GM19043 (cell line): ENCODE measurements at regions not wholly inside any gene's neighbourhood (a gene's known extent, or its start where the extent isn't known, plus 50 kb on each side); places are given as distances from the start of the nearest gene placed in this dataset.
"Not testable (repeated sequence)": the region's sequence is repeated elsewhere in the genome, so short reads cannot be mapped to it uniquely, and the experiment has no call there.

Experiments
- ATAC-seq: cut with Tn5 transposase; IDR thresholded peaks from one replicate; pipeline ENCODE4 v1.9.1; 2021; ENCODE audit warnings: low read depth; ENCODE audit not compliant: unreplicated experiment

DNA sequence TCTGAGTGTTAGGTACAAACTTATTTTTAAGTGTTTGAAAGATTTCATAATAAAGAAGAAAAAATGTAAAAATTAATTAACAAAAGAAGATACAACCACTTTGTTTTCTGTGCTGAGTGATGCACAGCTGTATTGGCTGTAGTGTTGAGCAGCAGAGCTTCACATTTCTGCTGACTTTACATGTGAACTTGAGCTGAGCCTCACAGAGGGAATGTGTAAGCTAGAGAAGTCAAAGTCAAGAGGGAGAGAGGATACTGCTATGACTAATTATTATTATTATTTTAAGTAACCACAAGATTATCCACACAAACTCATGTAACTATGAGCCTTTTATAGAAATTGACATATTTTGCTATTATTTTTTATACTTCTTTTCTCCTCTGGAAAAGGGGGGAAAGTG lies 159.1 kb upstream of the ZSWIM2 start:
- no peak for ATAC-seq

DNA sequence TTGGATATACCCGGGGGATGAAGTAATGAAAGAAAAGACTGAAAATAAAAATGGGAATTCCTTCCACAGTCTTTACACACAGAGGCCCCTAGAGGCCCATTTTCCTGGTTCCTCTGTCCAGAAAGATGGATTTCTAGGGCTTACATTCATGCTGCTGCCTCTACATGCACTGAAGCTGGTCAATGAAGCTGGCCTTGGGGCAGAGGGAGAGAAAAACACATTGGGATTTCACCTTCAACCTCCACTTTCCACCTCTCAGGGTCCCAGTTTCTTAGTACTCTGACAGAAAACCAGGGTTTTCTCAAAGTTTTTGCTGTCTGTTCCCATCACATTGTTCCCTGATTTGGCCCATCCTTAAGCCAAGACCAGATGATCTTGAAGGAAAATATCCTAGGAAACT lies 154.6 kb upstream of the ZSWIM2 start:
- ATAC-seq, result no peak

DNA sequence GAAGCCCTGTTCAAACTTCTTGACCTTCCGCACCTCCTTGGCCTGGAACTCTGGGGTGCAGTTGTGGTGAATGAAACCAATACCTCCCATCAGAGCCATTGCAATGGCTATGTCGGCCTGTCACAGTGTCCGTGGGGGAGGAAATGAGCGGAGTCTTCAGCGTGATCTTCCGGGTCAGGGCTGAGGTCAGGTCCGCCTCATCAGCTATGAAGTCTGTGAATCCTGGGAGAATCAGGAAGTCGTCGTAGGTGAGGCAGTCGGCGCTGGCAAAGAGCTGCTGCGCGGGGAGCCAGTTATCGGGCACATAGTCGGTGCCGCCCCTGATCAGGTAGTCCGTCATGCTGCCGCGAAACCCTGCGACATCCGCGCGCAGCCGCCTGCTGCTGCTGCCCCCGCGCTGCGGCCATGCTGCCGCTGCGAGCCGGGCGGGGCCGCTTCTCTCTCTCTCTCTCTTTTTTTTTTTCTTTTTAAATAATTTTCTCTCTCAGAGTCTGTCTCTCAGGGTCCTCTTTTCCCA lies 154.1 kb upstream of the ZSWIM2 start:
- ATAC-seq, result no peak

DNA sequence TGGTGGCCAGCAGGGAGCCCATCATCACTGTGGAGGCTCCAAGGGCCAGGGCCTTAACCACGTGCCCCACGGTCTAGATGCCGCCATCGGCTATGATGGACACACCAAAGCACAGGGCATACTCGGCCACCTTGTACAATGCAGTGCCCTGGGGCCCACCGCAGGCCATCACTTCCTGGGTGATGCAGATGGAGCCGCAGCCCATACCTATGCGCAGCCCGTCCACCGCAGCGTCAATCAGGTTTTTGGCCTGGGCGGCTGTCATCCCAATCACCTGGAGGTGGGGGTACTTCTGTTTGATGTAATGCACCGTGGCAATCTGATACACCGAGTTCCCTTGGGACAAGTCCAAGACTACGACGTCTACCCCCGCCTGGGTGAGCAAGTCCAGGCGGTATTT lies 153.3 kb upstream of the ZSWIM2 start:
- no peak for ATAC-seq

DNA sequence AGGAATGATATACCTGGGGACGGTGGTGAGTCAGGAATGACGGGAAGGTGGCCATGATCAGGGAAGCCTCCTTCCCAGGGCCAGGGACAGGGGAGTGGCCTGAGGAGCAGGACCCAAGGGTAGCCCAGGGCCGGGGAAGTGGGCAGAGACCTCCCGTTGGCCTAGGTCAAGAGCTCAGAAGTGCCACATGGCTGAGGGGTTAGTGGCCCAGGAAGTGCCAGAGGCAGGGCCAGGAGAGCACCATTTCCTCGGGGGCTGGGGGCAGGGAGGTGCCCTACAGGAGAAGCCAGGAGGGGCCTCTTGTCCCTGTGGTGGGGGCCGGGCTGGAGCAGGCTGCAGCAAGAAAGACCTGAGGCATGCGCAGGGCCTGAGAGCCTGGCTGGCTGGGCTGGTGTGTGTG lies 152.3 kb upstream of the ZSWIM2 start:
- no peak for ATAC-seq

DNA sequence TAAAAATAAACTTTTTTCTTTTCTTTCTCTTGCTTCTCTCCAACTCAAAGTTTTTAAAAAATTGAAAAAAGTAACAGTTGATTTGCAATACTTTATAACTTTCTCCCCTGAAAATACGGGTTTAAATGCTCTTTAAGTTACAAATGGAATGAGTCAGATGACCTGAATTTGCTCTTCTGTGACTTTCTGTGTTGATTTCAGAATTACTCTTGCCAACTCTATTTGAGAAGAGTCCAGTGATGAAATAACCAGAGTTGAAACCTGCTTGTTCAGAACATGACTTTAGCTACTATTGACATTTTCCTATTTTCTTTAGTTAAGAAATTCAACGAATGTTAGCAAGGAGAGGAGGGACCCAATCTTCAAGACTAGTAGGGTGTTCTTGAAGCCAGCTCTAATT lies 146.1 kb upstream of the ZSWIM2 start:
- no peak for ATAC-seq

DNA sequence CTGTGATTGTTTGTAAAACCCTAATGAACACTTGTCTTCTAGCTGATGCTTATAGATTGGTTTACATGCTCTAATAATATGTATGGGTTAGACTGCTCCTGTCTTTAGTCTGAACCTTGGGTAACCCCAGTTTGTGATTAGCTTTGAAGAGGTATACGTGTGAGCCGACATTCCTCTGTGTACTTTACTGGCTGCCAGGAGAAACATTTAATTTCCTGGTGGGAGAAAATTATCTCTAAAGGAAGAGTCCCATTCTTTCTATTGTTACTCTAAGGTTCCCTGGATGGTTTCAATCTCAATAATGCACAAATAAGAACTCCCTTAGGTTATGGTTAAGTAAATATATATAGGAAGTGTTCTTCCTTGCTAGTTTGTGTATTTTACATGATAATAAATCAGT lies 143.6 kb upstream of the ZSWIM2 start:
- ATAC-seq, result no peak

DNA sequence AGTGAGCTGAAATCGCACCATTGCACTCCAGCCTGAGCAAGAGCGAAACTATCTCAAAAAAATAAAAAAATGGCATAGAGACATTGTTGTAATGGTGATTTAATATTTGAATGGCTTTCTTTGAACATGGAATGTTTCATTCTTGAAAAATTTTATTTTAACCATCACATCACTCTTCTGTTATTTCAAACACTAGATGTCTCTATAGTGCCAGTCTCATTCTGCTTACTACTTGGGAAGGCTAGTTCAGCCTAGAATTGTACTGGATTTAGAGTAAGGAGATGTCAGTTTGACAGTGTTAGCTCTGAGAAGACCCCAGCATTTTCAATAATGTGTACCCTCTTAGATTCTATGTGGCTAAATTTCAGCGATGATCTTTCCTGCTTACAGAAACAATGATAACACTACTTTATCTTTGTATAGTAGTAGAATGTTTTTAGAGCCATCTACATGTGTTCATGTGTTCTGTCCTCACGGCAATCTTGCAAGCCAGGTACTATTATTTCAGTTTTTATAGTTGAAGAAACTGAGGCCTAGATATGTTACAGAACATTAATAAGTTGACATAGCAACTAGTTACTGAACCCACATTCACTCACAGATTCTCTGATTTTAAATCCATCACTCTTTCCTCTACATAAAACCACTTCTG lies 142.9 kb upstream of the ZSWIM2 start:
- no peak for ATAC-seq

DNA sequence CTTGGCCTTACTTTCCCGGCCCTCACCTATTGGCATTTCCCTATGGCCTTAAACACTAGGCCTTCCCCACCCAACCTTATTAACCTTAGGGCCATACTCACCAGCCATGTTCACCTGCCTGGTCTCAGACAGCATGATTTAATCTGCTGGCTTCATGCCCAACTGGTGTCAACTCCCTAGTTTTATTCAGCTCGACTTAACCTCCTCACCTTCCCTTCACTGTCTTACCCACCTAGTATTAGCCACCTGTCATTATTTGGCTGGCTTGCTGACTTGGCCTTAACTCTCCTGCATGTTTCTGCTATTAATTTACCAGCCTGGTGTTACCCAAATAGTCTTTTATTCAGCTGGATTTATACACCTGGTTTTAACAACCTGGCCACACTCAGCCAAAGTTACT lies 136.0 kb upstream of the ZSWIM2 start:
- no peak for ATAC-seq

DNA sequence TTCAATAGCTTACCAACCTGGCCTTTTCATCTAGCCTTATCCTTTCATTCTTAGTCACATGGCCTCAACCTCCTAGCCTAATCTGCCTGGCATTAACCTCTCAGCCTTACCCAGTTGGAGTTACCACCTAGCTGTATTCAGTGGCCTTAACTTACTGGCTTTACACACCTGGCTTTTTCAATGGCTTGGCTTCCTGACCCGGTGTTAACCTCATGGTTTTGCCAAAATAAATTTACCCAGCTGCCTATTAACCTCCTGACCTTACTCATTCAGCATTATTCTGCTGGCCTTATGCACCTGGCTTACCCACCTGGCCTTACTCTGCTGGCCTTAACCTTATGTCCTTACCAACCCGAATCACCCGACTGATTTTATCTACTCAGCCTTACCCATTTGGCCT lies 135.5 kb upstream of the ZSWIM2 start:
- ATAC-seq, result no peak

DNA sequence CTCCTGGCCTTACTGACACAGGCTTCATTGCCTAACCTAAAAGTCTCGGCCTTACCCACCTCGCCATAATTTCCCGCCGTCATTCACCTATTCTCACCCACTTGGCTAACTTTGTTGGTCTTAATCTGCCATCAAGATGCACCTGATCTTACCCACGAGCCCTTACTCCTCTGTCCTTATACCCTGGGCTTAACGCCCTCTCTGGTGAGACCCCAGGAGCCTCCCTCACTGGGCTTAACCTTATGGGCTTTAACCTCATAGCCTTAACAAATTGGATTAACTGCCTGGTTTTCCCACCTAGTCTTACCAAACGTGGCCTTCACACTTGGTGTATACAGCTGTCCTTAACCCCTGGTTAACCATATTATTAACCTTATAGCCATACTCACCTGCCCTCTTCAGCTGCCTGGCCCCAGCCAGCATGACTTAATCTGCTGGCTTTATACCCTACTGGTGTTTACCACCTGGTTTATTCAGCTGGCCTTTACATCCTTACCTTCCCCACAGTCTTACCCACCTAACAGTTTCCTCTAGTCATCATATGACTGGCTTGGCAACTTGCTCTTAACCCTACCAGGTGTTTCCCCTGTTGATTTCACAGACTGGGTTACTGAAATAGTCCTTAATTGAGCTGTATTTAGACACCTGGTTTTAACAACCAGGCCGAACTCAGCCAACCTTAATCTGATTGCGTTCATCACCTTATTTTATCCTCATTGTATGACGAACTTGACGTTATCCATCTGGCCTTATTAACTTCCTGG lies 132.0 kb upstream of the ZSWIM2 start:
- ATAC-seq, result no peak

DNA sequence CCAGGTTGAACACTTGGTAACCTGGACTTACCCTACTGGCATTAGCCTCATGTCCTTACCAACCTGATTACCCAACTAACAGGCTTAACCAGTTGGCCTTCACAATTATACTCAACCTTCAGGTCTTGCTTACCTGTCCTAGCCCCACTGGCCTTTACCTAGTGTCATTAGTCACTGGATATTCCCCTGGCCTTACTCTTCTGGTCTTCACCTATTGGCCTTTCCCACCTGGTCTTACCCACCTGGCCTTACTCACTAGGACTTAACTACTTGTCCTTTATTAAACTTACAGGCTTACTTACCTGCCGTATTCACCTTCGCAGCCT lies 131.1 kb upstream of the ZSWIM2 start:
- ATAC-seq, result no peak

DNA sequence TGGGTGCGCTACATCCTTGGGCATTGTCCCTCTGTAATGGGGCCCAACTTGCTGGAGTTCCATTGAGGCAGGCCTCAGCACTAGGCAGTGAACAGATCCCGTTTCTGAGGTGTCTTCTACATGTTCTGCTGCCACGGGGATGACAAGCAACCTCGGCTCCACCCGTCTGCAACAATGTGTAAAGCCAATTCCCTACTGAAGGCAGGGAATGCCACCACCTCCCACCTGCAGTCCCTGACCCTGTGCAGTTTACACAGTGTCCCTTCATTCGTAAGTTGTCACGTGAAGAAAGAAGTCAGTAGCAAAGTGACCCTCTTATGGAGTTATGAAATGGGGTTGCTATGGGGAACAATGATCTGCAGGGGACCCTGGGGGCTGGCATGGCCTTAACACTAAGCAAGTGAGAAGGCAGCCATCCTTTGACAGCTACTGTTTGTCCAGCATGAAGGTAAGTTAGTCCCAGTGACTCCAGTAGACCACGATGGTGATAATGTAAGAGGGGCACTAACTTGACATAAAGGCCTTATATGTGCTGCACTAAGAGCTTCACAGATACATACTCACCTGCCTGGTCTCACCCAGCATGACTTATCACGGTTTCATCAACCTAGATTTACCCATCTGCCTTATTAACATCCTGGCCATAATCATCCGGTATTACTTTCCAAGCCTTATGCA lies 130.6 kb upstream of the ZSWIM2 start:
- no peak for ATAC-seq

DNA sequence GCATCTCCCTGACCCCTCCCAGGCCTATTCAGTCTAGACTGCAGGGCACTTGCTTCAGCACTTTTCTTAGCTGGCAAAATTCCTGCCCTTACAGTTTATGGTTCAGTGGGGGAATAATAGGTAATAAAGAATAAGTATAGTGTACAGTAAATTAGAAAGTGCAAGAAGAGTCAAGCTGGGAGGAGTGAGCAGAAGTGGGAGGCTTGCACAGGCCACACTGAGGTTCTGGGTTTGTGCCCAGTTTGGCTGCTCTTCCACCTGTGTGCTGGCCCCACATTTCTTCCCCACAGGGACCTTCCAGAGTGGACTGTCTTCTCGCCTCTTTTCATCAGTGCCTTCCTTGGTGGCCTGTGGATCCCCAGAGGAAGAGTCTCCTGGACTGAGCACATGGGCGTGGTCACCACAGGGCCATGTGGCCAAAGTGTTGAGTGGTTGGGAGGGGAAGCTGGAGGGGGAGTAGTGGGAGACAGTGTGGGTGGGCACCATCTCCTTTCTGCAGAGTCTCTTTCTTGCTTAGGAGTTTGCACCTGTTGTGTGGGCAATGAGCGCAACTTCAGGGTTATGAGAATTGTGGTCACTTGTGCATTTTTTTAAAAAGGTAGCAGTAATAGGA lies 128.6 kb upstream of the ZSWIM2 start:
- ATAC-seq, result no peak

DNA sequence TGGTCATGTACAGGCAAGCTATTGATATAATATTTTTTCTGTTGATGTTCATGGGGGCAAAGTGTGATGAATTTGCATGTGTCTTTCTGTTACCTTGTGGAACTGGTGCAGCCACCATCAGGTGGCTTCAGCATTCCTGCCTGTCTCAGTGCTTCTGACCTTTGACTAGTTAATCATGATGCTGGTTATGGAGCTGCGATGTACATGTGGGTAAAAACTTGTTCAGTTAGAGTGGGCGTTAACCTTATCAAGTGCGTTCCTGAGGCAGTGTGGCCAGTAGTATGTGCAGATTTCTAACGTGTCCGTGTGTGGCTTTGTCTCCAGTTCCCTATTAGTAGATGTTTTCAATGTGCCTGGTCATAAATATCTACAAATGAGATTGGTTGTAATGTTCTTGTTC lies 127.4 kb upstream of the ZSWIM2 start:
- no peak for ATAC-seq

DNA sequence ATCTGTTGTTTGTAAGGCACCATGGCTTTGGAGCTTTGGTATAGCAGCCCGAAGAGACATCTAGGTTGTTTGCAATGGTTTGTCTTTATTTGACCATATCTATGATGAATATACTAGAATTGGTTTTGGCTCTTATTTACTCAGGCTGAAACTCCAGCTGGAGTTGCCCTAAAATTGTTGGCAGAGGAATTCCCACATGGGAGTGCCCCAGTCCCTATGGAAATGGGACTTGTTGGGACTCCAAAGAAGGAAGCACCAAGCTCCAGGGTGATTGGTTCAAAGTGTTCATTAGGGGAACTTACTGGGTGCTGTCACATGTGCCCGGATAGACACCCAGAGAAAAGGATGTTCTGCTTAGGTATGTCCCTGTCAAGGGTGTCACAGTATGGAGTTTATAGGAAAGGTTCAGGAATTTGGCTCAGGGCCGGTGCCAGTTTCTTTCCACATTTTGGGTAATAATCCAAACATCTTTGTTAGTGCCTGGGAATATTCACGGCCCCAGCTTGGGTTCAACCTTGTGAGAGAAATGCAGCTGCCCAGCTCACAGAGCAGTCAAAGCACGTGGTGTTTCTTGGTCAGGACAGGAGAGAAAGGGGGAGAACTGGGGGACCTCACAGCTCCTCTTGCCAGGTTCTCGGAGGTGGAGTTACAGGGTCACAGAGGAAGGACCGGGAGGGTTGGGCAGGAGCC lies 123.5 kb upstream of the ZSWIM2 start:
- no peak for ATAC-seq

DNA sequence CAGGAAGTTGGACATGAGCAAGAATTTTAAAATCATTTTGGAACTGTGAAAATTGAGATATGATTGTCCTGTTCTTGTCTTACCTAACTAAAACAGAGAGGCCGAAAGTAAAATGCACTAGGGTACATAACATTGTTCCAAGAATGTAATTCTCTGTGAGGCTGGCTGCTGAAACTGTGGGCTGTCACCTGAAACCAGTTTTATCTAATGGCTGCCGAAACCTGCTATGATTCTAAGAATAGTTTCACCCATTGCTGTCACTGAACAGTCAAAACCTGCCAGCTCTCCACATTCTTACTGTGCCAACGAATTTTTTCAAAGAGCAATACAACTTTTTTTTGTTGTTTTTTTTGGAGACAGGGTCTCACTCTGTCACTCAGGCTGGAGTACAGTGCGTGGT lies 119.3 kb upstream of the ZSWIM2 start:
- no peak for ATAC-seq

DNA sequence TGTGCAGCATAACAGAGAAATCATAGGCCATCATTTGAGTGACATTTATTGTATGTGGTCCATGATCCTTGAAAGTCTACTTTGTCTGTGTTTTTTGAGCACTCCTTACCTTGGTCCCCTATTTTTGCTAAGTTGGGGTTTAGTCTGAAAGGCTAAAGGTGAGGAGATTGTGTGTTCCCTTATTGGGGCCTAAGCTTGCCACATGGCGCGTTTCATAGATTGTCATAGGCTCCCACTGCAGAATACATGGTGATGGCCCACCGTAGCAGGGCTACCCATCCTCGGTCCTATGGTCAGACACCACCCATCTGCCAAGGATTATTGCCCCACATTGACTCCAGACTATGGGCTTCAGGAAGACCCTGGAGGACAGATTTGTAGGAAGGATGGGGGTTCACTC lies 117.0 kb upstream of the ZSWIM2 start:
- ATAC-seq, result no peak

DNA sequence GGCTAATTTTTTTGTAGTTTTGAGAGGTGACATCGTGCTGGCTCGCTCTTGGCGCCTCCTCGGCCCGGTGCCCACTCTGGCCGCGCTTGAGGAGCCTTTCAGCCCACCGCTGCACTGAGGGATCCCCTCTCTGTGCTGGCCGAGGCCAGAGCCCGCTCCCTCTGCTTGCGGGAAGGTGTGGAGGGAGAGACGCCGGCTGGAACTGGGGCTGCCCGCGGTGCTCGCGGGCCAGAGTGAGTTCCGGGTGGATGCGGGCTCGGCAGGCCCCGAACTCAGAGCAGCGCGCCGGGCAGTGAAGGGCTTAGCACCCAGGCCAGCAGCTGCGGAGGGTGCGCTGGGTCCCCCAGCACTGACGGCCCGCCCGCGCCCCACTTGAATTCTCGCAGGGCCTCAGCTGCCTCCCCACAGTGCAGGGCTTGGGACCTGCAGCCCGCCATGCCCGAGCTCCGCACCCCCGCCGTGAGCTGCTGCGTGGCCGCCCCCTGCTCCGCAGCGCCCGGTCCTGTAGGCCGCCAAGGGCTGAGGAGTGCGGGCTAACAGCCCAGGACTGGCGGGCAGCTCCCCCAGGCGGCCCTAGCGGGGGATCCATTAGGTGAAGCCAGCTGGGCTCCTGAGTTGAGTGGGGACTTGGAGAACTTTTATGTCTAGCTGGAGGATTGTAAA lies 113.2 kb upstream of the ZSWIM2 start:
- ATAC-seq, result no peak

DNA sequence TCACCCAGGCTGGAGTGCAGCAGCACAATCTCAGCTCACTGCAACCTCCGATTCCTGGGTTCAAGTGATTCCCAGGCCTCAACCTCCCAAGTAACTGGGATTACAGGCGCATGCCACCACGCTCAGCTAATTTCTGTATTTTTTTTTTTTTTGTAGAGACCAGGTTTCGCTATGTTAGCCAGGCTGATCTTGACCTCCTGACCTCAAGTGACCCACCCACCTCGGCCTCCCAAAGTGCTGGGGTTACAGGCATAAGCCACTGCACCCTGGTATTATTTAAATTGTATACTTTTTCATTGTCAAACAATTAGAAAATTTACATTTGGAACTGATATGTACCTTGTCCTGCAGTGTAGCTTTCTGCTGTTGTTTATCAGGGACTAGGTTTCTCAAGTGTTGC lies 111.3 kb upstream of the ZSWIM2 start:
- ATAC-seq, result not testable (repeated sequence)
